ENCODE measurements at regions not wholly inside any gene's neighbourhood (a gene's known extent, or its start where the extent isn't known, plus 50 kb on each side); places are given as distances from the start of the nearest gene placed in this dataset.

DNA sequence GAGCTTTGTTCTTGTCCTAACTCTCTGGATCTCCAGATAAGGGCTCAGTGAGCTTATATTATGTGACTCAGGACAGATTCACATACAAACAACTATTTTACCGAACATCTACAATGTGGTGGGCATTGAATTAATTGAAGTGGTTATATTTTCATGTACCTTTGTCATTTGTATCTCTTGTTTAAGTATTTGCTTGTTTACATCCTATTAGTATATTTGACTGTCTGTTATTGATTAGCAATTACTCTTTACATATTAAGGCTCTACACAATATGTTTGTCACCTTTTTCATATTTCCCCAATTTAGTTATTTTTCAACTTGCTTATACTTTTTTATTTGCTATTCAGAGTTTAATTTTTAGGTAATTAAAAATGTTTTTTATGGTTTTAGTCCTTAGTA, 222.4 kb downstream of the TFAP2C start:
- H3K79me2 ChIP-seq (ENCODE audit: insufficient read depth, low read length) = no peaks in the 10 kb centered on the region
- no peak overlapping the region for H3K27ac ChIP-seq (ENCODE audit: insufficient read length, low read depth, low read length)
- H2BK12ac ChIP-seq (ENCODE audit: insufficient read length, low read depth, low read length) = no peak overlapping the region
- H2BK5ac ChIP-seq (ENCODE audit: insufficient read length, low read length) = no peak overlapping the region
- H2BK120ac ChIP-seq (ENCODE audit: low read depth, low read length, poor library complexity, severe bottlenecking) = no peak overlapping the region
- no peaks in the 10 kb centered on the region for H3K4me1 ChIP-seq (ENCODE audit: insufficient read depth, low read length)
- WGBS (ENCODE audit: extremely low coverage, insufficient read length, low lambda C conversion rate) = no CpG with 5 or more reads among the region's 1 CpG
- no peak overlapping the region for H3K18ac ChIP-seq (ENCODE audit: insufficient read length, low read depth, low read length)
- no peak overlapping the region for H3K4me2 ChIP-seq (ENCODE audit: insufficient read depth, insufficient read length, low read length)
- no peak overlapping the region for H3K23ac ChIP-seq (ENCODE audit: insufficient read length, low read depth, low read length)
- H3K27me3 ChIP-seq (ENCODE audit: insufficient read depth, low read length) = no peaks in the 10 kb centered on the region; the same call in 1 of the 2 replicates
- no peak overlapping the region for H2AK5ac ChIP-seq (ENCODE audit: insufficient read length, low read length)
- no peak for DNase-seq
- no peak overlapping the region for H3K27ac Mint-ChIP-seq
- H3K23me2 ChIP-seq (ENCODE audit: insufficient read length, low read depth, low read length, poor library complexity, severe bottlenecking) = no peaks in the 10 kb centered on the region
- no peak for TF ChIP-seq CTCF (conservative IDR thresholded peaks at IDR 0.05)
- H2BK15ac ChIP-seq (ENCODE audit: low read depth, low read length) = no peak overlapping the region
- no peak overlapping the region for H2BK20ac ChIP-seq (ENCODE audit: low read depth, low read length, poor library complexity, severe bottlenecking)
- H4K5ac ChIP-seq (ENCODE audit: insufficient read length, low read depth, low read length) = no peak overlapping the region
- H3K14ac ChIP-seq (ENCODE audit: insufficient read depth, low read length) = no peak overlapping the region
- H3K9ac ChIP-seq (ENCODE audit: extremely low read depth, insufficient read length, low read length) = no peak overlapping the region
- H3K9me3 Mint-ChIP-seq = no peaks in the 10 kb centered on the region; a peak in 1 of 5 replicates
- no peaks in the 10 kb centered on the region for H3K4me1 Mint-ChIP-seq
- no peaks in the 10 kb centered on the region for H3K79me1 ChIP-seq (ENCODE audit: insufficient read depth, low read depth, low read length, poor library complexity, severe bottlenecking)
- no peaks in the 10 kb centered on the region for H3K9me3 ChIP-seq (ENCODE audit: control insufficient read depth, low read depth, low read length)
- no peaks in the 10 kb centered on the region for H4K20me1 ChIP-seq (ENCODE audit: control insufficient read depth, insufficient read depth, insufficient read length)
- H3K4ac ChIP-seq (ENCODE audit: low read depth, low read length) = no peak overlapping the region
- no peak overlapping the region for H3T11ph ChIP-seq (ENCODE audit: low read length)
- no peak overlapping the region for H4K8ac ChIP-seq (replicated peaks; ENCODE audit: insufficient read length, low read depth, low read length)
- H3K36me3 Mint-ChIP-seq (ENCODE audit: insufficient read depth in 1 of 3, low read depth in 3 of 3) = no peaks in the 10 kb centered on the region
- H2AFZ ChIP-seq (ENCODE audit: low read length) = no peak overlapping the region
- H3K4me3 Mint-ChIP-seq = no peak overlapping the region
- H3K27me3 Mint-ChIP-seq (ENCODE audit: low read depth) = peaks cover 5% of the 10 kb centered on the region
- no peak overlapping the region for H3K56ac ChIP-seq (ENCODE audit: insufficient read length, low read depth, low read length)
- H4K91ac ChIP-seq (ENCODE audit: insufficient read length, low read depth, low read length) = no peak overlapping the region
